SIG-M5 treated with dmso at 0.1 percent for 504 hours (cell line): ENCODE measurements at regions not wholly inside any gene's neighbourhood (a gene's known extent, or its start where the extent isn't known, plus 50 kb on each side); places are given as distances from the start of the nearest gene placed in this dataset.

Experiments
- DNase-seq: peaks from one replicate; lab custom pipeline; 2025; ENCODE audit not compliant: unreplicated experiment; lab: John Stamatoyannopoulos, UW

GRCh38 chr10:88059190-88059589 is 195.8 kb downstream of the PTEN start:
- no peak for DNase-seq

DNA sequence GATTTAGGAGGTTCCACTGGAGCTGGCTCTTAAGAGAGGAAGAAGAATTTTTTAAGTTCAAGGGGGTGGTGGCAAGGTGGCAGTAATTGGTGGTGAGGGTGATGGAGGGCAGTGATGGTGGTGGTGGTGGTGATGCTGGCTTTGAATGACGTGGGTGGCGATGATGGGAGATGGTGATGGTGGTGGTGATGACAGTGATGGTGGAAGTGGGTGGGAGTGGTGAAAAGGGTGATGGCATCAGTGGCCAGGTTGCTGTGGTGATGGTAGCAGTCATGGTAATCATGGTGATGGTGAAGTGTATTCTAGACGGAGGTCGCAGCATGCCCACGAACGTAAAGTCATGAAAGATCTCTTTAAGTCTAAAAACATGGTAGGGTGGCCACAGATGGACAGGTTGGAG is 197.3 kb downstream of the PTEN start:
- no peak for DNase-seq

- DNase-seq: no peak
These were observed 199.0 kb downstream of the PTEN start for GRCh38 chr10:88062385-88062784.

GRCh38 chr10:88062798-88063472 is 199.5 kb downstream of the PTEN start:
- DNase-seq: no peak

GRCh38 chr10:88063861-88064557 is 200.6 kb downstream of the PTEN start:
- no peak for DNase-seq

DNA sequence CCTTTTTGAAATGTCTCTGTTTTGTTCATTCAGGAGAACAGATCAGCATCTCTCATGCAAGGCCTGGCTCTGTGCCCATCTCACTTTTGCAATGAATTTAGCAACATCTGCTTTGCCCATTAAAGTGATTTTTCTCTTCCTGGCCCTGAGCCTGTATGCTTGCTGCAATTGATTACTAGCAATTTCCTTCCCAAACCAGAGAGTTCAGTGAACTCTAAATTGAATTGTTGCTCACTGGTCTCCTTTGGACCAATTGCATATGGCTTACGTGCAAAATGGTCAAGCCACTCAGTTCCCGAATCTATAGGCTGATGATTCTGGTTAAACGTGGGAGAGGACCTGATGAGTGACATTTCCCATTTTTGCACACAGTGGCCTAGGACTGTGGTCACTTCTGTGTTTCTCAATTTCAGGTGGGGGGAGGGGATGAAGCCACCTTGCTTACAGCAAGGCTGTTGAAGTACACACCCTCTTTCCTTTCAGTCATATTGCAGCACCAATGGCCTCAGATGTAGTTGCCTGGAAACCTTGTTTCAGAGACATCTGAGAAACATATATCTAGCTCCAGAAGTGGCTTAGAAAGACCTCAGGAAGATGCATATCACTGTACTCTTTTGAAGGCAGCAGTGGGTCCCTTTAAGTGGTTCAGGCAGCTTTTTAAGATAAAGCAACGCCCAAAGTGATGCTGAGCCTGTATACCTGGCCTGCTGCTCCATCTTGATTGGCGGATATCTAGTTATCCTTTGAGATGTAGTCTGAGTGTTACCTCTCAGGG is 201.4 kb downstream of the PTEN start:
- DNase-seq: peak; percentile 94

GRCh38 chr10:88065383-88066049 is 202.1 kb downstream of the PTEN start:
- DNase-seq: peak; percentile 73

GRCh38 chr10:88066319-88066718 is 202.9 kb downstream of the PTEN start:
- peak; percentile 67 for DNase-seq

GRCh38 chr10:88066876-88067275 is 203.5 kb downstream of the PTEN start:
- peak; percentile 91 for DNase-seq

DNA sequence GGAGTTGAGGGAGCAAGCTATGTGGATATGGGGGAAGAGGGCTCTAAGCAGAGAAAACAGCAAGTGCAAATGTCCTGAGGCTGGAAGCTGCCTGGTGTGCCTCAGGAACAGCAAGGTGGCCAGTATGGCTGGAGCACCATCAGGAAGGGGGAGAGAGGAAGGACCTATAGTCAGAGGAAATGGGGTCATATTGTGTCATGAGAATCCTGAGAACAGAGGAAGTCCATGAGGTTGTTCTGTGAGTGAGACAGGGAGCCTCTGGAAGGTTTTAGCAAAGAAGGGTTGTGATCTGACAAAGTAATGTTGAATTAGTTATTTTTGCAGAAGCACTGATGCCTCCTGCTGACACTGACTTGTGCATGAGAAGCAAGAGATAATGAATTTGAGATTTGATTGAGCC is 204.3 kb downstream of the PTEN start:
- no peak for DNase-seq

DNA sequence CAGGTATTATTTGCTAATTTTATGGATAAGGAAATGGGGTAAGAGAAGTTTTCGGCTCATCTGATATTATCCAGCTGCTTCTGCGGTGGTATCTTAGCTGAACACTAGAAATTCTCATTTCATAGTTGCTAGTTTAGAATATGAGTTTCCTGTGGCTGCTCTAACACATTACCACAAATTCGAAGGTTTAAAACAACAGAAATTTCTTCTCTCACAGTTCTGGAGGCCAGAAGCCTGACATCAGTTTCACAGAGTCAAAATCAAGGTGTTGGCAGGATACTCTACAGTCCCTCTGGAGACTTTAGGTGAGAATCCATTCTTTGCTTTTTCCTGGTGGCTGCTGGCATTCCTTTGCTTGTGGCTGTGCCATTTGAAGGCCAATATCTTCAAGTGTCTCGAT is 205.9 kb downstream of the PTEN start:
- DNase-seq: no peak

- peak; percentile 74 for DNase-seq
These were observed 206.9 kb downstream of the PTEN start for GRCh38 chr10:88070080-88070880.

- no peak for DNase-seq
These were observed 208.5 kb downstream of the PTEN start for GRCh38 chr10:88071879-88072278.

- DNase-seq: no peak
These were observed 210.3 kb downstream of the PTEN start for GRCh38 chr10:88073682-88074081.

- no peak for DNase-seq
These were observed 211.5 kb downstream of the PTEN start for GRCh38 chr10:88074971-88075370.

- DNase-seq: no peak
These were observed 212.8 kb downstream of the PTEN start for GRCh38 chr10:88076027-88076880.

GRCh38 chr10:88077977-88078376 is 214.6 kb downstream of the PTEN start:
- DNase-seq: no peak

GRCh38 chr10:88080213-88080612 is 216.8 kb downstream of the PTEN start:
- DNase-seq: no peak

DNA sequence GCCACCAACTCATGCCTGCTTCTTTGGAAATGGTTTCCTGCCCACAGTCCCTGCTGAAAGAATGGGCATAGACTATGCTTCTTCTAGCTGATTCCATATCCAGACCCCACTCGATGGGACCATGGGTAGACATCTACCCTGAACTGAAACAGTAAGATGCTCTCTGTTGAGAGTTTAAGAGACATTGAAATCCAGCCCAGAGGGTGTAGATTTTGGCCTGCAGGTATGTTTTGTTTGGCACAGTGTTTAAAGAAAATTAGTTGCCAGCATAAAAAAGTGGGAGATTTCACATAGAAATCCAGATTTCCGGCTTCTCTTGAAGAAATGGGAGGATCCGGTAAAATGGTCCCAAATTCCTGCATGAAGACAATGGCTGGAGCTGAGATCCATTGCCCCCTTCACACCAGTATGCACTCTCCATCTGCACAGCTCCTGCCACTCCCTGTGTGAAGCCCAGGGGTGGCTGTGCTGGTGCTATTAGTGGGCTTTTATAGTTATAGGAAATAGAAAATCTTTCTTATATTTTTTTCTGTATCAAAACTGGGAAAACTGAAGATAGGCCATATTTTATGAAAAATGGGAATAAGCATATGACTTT is 218.1 kb downstream of the PTEN start:
- no peak for DNase-seq
